ENCODE measurements at regions not wholly inside any gene's neighbourhood (a gene's known extent, or its start where the extent isn't known, plus 50 kb on each side); places are given as distances from the start of the nearest gene placed in this dataset.

DNA sequence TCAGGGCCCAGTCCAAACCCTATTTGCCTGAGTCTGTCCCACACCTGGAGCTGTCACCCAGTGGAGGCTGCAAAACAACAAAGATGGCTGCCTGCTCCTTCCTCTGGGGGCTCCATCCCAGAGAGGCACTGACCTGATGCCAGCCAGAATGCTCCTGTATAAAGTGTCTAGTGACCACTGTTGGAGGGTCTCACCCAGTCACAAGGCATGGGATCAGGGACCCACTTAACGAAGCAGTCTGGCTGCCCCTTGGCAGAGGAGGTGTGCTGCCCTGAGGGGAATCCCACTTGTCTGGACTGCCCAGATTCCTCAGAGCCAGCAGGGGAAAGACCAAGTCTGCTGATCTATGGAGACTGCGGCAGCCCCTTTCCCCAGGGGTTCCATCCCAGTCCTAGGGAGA, 241.6 kb downstream of the CDH26 start:
- TF ChIP-seq, protein P1, sequence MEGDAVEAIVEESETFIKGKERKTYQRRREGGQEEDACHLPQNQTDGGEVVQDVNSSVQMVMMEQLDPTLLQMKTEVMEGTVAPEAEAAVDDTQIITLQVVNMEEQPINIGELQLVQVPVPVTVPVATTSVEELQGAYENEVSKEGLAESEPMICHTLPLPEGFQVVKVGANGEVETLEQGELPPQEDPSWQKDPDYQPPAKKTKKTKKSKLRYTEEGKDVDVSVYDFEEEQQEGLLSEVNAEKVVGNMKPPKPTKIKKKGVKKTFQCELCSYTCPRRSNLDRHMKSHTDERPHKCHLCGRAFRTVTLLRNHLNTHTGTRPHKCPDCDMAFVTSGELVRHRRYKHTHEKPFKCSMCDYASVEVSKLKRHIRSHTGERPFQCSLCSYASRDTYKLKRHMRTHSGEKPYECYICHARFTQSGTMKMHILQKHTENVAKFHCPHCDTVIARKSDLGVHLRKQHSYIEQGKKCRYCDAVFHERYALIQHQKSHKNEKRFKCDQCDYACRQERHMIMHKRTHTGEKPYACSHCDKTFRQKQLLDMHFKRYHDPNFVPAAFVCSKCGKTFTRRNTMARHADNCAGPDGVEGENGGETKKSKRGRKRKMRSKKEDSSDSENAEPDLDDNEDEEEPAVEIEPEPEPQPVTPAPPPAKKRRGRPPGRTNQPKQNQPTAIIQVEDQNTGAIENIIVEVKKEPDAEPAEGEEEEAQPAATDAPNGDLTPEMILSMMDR (IDR thresholded peaks at IDR 0.05; ENCODE audit: borderline replicate concordance, extremely low read depth, insufficient read depth) = no peak
- DNase-seq (no peak), FAIRE-seq (no peak)
- Histone ChIP-seq H3K27ac (ENCODE audit: low read depth in 2 of 2, low read length in 2 of 2) (no peak overlapping the region), H3K4me1 (ENCODE audit: control insufficient read depth in 2 of 3, insufficient read depth in 2 of 3, low read depth in 1 of 3, low read length in 3 of 3) (no peaks in the 10 kb centered on the region), H3K27me3 (ENCODE audit: control insufficient read depth, insufficient read depth, low read length) (no peaks in the 10 kb centered on the region), H3K9ac (ENCODE audit: low read length in 3 of 3) (no peak overlapping the region), H3K36me3 (ENCODE audit: control insufficient read depth in 2 of 3, insufficient read depth in 3 of 3, low read length in 3 of 3) (no peaks in the 10 kb centered on the region), H3K9me3 (ENCODE audit: control insufficient read depth in 2 of 3, insufficient read depth in 1 of 3, low read length in 3 of 3) (no peaks in the 10 kb centered on the region), H3K4me3 (ENCODE audit: low read length in 3 of 3) (no peak overlapping the region)
- intact Hi-C loops (cut with DNase I) = no loop called here

DNA sequence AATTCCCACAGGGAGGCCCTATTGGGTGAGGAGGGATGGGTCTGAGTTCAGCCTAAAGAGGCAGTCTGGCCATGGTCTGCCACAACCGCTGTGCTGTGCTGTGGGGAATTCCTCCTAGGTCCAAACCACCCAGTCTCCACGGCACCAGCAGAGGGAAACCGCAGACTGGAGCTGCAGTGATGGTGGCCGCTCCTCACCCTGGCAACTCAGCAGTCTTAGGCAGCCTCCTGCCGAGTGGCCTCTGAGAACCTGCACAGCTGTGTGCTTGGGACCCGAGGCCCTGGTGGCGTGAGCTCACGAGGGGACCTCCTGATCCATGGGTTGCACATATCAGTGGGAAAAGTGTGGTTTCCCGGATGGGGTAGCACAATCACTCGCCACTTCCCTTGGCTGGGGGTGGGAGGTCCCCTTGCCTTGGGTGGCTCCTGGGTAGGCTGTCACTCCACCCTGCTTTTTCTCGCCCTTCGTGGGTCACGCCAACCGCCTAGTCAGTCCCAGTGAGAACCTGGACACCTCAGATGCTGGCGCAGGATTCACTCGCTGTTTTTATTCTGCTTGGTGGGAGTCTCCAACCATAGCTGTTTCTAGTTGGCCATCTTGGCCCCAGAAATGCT, 242.2 kb downstream of the CDH26 start:
- intact Hi-C loops (cut with DNase I) = no loop called here
- no peak for FAIRE-seq

DNA sequence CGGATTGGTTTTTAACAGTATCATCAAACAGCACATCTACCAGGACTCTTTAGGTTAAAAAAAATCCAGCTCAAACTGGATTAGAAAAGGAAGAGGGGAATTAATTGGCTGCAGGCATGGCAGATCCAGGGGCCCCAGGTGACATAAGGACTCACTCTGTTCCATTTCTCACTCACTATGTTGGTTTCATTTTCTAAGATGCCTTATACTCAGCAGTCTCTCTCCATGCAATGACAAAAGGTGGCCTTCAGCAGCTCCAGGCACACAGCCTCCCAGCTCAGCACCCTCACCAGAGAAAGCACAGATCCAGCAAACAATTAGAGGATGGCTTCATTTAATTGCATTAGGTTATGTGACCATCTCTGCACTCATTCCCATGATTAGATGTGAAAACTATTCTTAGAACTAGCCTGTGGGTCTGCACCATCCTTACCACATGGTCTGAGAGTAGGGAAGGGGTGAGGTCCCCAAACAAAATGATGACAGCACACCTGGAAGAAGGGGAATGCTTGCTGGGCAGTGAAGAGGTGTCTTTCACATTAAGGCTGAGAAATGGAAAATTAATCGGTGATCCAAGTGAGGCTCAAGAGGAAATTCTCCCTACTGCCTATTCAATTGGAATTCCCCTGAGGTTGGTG, 243.1 kb downstream of the CDH26 start:
- Histone ChIP-seq H3K9ac (ENCODE audit: low read length in 3 of 3) (no peak overlapping the region), H3K4me3 (ENCODE audit: low read length in 3 of 3) (no peak overlapping the region), H3K4me1 (ENCODE audit: control insufficient read depth in 2 of 3, insufficient read depth in 2 of 3, low read depth in 1 of 3, low read length in 3 of 3) (no peaks in the 10 kb centered on the region), H3K27me3 (ENCODE audit: control insufficient read depth, insufficient read depth, low read length) (no peaks in the 10 kb centered on the region), H3K9me3 (ENCODE audit: control insufficient read depth in 2 of 3, insufficient read depth in 1 of 3, low read length in 3 of 3) (no peaks in the 10 kb centered on the region), H3K36me3 (ENCODE audit: control insufficient read depth in 2 of 3, insufficient read depth in 3 of 3, low read length in 3 of 3) (no peaks in the 10 kb centered on the region), H3K27ac (ENCODE audit: low read depth in 2 of 2, low read length in 2 of 2) (no peak overlapping the region)
- TF ChIP-seq, protein P1 (IDR thresholded peaks at IDR 0.05; ENCODE audit: borderline replicate concordance, extremely low read depth, insufficient read depth) = no peak
- FAIRE-seq (no peak), DNase-seq (no peak)
- intact Hi-C loops (cut with DNase I) = no loop called here

More for the DNA sequence above, 242.2 kb downstream of the CDH26 start:
- no peak overlapping the region for H3K27ac ChIP-seq (ENCODE audit: low read depth in 2 of 2, low read length in 2 of 2)
- no peaks in the 10 kb centered on the region for H3K36me3 ChIP-seq (ENCODE audit: control insufficient read depth in 2 of 3, insufficient read depth in 3 of 3, low read length in 3 of 3)
- no peaks in the 10 kb centered on the region for H3K4me1 ChIP-seq (ENCODE audit: control insufficient read depth in 2 of 3, insufficient read depth in 2 of 3, low read depth in 1 of 3, low read length in 3 of 3)
- DNase-seq = peak in 1 of 5 donors; percentile 49
- no peak overlapping the region for H3K9ac ChIP-seq (ENCODE audit: low read length in 3 of 3)
- no peak overlapping the region for H3K4me3 ChIP-seq (ENCODE audit: low read length in 3 of 3)
- TF ChIP-seq, protein P1 (IDR thresholded peaks at IDR 0.05; ENCODE audit: borderline replicate concordance, extremely low read depth, insufficient read depth) = no peak
- no peaks in the 10 kb centered on the region for H3K9me3 ChIP-seq (ENCODE audit: control insufficient read depth in 2 of 3, insufficient read depth in 1 of 3, low read length in 3 of 3)
- no peaks in the 10 kb centered on the region for H3K27me3 ChIP-seq (ENCODE audit: control insufficient read depth, insufficient read depth, low read length)

Data from kidney (tissue), 13 donors.